ENCODE measurements at regions not wholly inside any gene's neighbourhood (a gene's known extent, or its start where the extent isn't known, plus 50 kb on each side); places are given as distances from the start of the nearest gene placed in this dataset.

GRCh38 chr12:69008520-69008919 lies 75.5 kb upstream of the CPM start:
- TF ChIP-seq, protein P1, sequence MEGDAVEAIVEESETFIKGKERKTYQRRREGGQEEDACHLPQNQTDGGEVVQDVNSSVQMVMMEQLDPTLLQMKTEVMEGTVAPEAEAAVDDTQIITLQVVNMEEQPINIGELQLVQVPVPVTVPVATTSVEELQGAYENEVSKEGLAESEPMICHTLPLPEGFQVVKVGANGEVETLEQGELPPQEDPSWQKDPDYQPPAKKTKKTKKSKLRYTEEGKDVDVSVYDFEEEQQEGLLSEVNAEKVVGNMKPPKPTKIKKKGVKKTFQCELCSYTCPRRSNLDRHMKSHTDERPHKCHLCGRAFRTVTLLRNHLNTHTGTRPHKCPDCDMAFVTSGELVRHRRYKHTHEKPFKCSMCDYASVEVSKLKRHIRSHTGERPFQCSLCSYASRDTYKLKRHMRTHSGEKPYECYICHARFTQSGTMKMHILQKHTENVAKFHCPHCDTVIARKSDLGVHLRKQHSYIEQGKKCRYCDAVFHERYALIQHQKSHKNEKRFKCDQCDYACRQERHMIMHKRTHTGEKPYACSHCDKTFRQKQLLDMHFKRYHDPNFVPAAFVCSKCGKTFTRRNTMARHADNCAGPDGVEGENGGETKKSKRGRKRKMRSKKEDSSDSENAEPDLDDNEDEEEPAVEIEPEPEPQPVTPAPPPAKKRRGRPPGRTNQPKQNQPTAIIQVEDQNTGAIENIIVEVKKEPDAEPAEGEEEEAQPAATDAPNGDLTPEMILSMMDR (IDR thresholded peaks at IDR 0.05) = no peak
- no peak for TF ChIP-seq POLR2A (IDR thresholded peaks at IDR 0.05; ENCODE audit: low read depth)

Data from esophagus muscularis mucosa (tissue), 3 donors.